ENCODE measurements at regions not wholly inside any gene's neighbourhood (a gene's known extent, or its start where the extent isn't known, plus 50 kb on each side); places are given as distances from the start of the nearest gene placed in this dataset.

GRCh38 chr19:34017024-34017423 lies 155.3 kb upstream of the LSM14A start:
- H4K20me1 ChIP-seq (ENCODE audit: insufficient read depth) = no peaks in the 10 kb centered on the region
- no peak overlapping the region for H3K9ac ChIP-seq
- no peaks in the 10 kb centered on the region; the same call in 1 of the 2 replicates for H3K27me3 ChIP-seq (ENCODE audit: insufficient read depth, low read depth)
- no peaks in the 10 kb centered on the region for H3K36me3 ChIP-seq (ENCODE audit: insufficient read depth)
- TF ChIP-seq CTCF (conservative IDR thresholded peaks at IDR 0.05; ENCODE audit: low read depth, low read length) = no peak
- no peaks in the 10 kb centered on the region for H3K4me1 ChIP-seq (ENCODE audit: low read depth, poor library complexity, severe bottlenecking)
- no peak overlapping the region for H2AFZ ChIP-seq (ENCODE audit: low read depth)
- no peaks in the 10 kb centered on the region for H3K79me2 ChIP-seq (ENCODE audit: insufficient read depth, low read depth)
- no peak overlapping the region for H3K4me3 ChIP-seq (IDR thresholded peaks at IDR 0.05; ENCODE audit: insufficient read depth, low read depth, low read length)
- no peak overlapping the region for H3K27ac ChIP-seq
- no peak overlapping the region for H3K4me2 ChIP-seq

DNA sequence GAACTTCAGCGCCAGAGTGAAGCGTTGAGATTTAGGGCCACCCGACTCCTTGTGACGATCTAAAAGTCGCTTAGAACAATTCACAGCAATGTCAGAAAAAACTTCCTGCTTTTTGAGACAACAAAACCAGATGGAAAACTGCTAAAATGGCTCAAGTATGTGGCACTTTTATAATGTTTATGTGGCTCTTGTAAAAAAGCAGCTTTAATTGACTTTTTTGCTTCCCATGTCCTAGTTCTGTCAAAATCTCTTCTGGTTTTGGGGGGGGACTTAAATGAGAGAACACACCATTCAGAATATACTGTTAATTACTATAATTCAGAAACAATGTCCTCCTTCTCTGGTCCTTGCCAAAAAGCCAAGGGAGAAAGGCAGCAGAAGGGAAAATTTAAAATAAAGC lies 154.7 kb upstream of the LSM14A start:
- no peak for TF ChIP-seq CTCF (conservative IDR thresholded peaks at IDR 0.05; ENCODE audit: low read depth, low read length)
- no peaks in the 10 kb centered on the region for H3K27me3 ChIP-seq (ENCODE audit: insufficient read depth, low read depth)

DNA sequence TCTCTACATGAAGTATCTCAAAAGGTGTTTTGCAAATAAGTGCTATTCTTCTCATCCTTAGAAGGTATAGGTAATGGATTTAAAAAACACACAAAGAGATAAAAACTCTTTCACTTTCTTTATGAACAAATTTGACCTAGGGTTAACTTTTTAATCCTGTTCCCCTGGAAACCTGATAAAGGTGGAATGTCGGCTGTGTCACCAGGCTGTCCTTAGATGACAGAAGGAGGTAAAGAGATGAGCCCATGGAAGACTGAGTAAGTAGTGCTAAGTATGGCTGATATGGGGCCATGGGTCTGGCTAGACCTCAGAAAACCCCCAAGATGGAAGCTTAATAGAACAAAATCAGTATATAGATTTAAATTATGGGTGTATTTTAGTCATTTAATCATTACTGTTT lies 153.8 kb upstream of the LSM14A start:
- Histone ChIP-seq H3K27me3 (ENCODE audit: insufficient read depth, low read depth) (no peaks in the 10 kb centered on the region), H4K20me1 (ENCODE audit: insufficient read depth) (no peaks in the 10 kb centered on the region), H2AFZ (ENCODE audit: low read depth) (no peak overlapping the region), H3K9ac (no peak overlapping the region), H3K27ac (no peak overlapping the region), H3K4me2 (no peak overlapping the region), H3K79me2 (ENCODE audit: insufficient read depth, low read depth) (no peaks in the 10 kb centered on the region), H3K4me3 (IDR thresholded peaks at IDR 0.05; ENCODE audit: insufficient read depth, low read depth, low read length) (no peak overlapping the region), H3K36me3 (ENCODE audit: insufficient read depth) (no peaks in the 10 kb centered on the region), H3K4me1 (ENCODE audit: low read depth, poor library complexity, severe bottlenecking) (no peaks in the 10 kb centered on the region)
- TF ChIP-seq CTCF (conservative IDR thresholded peaks at IDR 0.05; ENCODE audit: low read depth, low read length) = no peak

More for the DNA sequence above, 154.7 kb upstream of the LSM14A start:
- Histone ChIP-seq H3K4me1 (ENCODE audit: low read depth, poor library complexity, severe bottlenecking) (no peaks in the 10 kb centered on the region), H3K9ac (no peak overlapping the region), H3K4me3 (IDR thresholded peaks at IDR 0.05; ENCODE audit: insufficient read depth, low read depth, low read length) (no peak overlapping the region), H3K4me2 (no peak overlapping the region), H3K79me2 (ENCODE audit: insufficient read depth, low read depth) (no peaks in the 10 kb centered on the region), H2AFZ (ENCODE audit: low read depth) (no peak overlapping the region), H3K36me3 (ENCODE audit: insufficient read depth) (no peaks in the 10 kb centered on the region), H3K27ac (no peak overlapping the region), H4K20me1 (ENCODE audit: insufficient read depth) (no peaks in the 10 kb centered on the region)

DNA sequence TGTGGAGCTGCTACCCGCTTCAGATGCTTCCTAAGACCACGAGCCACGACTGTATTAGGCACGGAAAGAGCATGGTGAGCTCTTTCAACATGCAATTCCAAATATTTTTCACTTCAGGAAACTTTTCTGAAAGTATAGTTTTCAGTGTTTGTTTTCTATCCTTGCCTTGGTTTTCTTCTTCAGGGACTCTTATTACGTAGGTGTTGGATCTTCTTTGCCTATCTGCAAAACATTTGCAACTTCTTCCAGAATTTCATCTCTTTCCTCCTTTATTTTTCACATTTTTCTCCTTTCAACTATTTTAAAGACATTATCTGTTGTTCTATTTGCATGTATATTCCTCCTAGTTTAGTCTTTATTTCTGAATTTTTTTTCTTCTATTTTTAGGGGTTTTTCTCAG lies 148.9 kb upstream of the LSM14A start:
- Histone ChIP-seq H4K20me1 (ENCODE audit: insufficient read depth) (no peaks in the 10 kb centered on the region), H2AFZ (ENCODE audit: low read depth) (no peak overlapping the region), H3K4me2 (no peak overlapping the region), H3K4me1 (ENCODE audit: low read depth, poor library complexity, severe bottlenecking) (no peaks in the 10 kb centered on the region), H3K36me3 (ENCODE audit: insufficient read depth) (no peaks in the 10 kb centered on the region), H3K27ac (no peak overlapping the region), H3K4me3 (IDR thresholded peaks at IDR 0.05; ENCODE audit: insufficient read depth, low read depth, low read length) (no peak overlapping the region), H3K79me2 (ENCODE audit: insufficient read depth, low read depth) (no peaks in the 10 kb centered on the region), H3K27me3 (ENCODE audit: insufficient read depth, low read depth) (no peaks in the 10 kb centered on the region), H3K9ac (no peak overlapping the region)
- no peak for TF ChIP-seq CTCF (conservative IDR thresholded peaks at IDR 0.05; ENCODE audit: low read depth, low read length)
